Esophagus muscularis mucosa (tissue), 4 donors: ENCODE measurements at regions not wholly inside any gene's neighbourhood (a gene's known extent, or its start where the extent isn't known, plus 50 kb on each side); places are given as distances from the start of the nearest gene placed in this dataset.
"Not testable (repeated sequence)": the region's sequence is repeated elsewhere in the genome, so short reads cannot be mapped to it uniquely, and the experiment has no call there.

Source experiments
- DNase-seq: peaks from one replicate; pipeline ENCODE4 v3.0.0-alpha.2; 2017; ENCODE audit errors: extremely low spot score
- H3K27ac ChIP-seq, 4 donors: fragments of 200-600 bp; sonication (generic); replicated peaks in 1 of 4; 1 replicate in 3 of 4; 2 replicates in 1 of 4; pipeline ENCODE4 v1.5.1; 2016 to 2019; ENCODE audit warnings: mild to moderate bottlenecking in 1 of 4
- H3K27me3 ChIP-seq, 4 donors: fragments of 200-600 bp; sonication (generic); one replicate each; pipeline versions ENCODE4 v1.5.1 to v1.6.0; 2016 to 2019
- H3K36me3 ChIP-seq, 4 donors: fragments of 200-600 bp; sonication (generic); one replicate each; pipeline ENCODE4 v1.5.1; 2016 to 2019
- H3K4me1 ChIP-seq, 4 donors: fragments of 200-600 bp; sonication (generic); one replicate each; pipeline ENCODE4 v1.5.1; 2016 to 2019
- H3K4me3 ChIP-seq, 4 donors: fragments of 200-600 bp; sonication (generic); 1 replicate in 2 of 4; 2 replicates in 2 of 4; pipeline ENCODE4 v1.5.1; 2016 to 2019; ENCODE audit warnings: mild to moderate bottlenecking in 4 of 4, moderate library complexity in 1 of 4
- H3K9me3 ChIP-seq, 4 donors: fragments of 200-600 bp; sonication (generic); 1 replicate in 3 of 4; 2 replicates in 1 of 4; pipeline ENCODE4 v1.5.1; 2016 to 2019
- EP300 ChIP-seq: sonication (generic); formaldehyde crosslinking; IDR thresholded peaks from one replicate; pipeline ENCODE4 v1.6.1; 2017; ENCODE audit warnings: antibody characterized with exemption
- POLR2A ChIP-seq: fragments of 450-650 bp; IDR thresholded peaks from one replicate; pipeline ENCODE4 v1.6.1; 2017; ENCODE audit warnings: antibody characterized with exemption, moderate library complexity, mild to moderate bottlenecking, low read depth
- POLR2AphosphoS5 ChIP-seq, 2 donors: sonication (generic); formaldehyde crosslinking; IDR thresholded peaks; one replicate each; pipeline ENCODE4 v1.6.1; 2017; ENCODE audit warnings: antibody characterized with exemption in 2 of 2
- WGBS: methylation state at CpG from one replicate; pipeline ENCODE4 v1.1.5; 2018; 5-methylcytosine and 5-hydroxymethylcytosine counted together
- intact Hi-C: fragments of 100-400 bp; cut with DNase I; formaldehyde crosslinking; loops from one replicate; pipeline ENCODE4 v1.15.1; 2023
- TF ChIP-seq, protein P1 (sequence below), 3 experiments: fragments of 200-600 bp in 2 of 3; fragments of 450-650 bp in 1 of 3; sonication (generic) in 2 of 3; IDR thresholded peaks; one replicate each; pipeline ENCODE4 v1.5.1; 2017 to 2019; ENCODE audit warnings: antibody characterized with exemption in 3 of 3, mild to moderate bottlenecking in 2 of 3, moderate library complexity in 1 of 3

DNA sequence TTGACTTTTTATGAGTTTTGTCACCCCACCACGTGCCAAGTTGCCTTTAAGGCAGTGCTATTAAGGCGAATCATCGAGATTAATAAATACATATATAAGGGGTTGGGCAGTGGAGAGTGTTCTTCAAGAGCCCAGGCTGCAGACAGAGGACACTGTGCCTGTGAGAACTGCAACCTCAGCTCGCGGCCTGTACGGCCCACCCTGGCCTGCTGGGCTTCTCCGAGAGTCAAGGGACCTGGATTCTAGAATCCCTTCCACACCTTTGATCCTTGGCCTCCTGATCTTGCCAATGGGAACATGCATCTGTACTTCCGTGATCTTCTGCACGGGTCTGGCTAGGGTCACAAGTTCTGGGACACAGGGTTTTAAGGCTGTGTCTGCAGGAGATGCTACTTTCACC lies 54.5 kb downstream of the IRX5 start:
- Histone ChIP-seq H3K27ac (no peak overlapping the region), H3K4me3 (no peak overlapping the region), H3K27me3 (peaks cover 0 to 10% (median 0%) of the 10 kb centered on the region in 4 donors), H3K4me1 (peaks cover 0 to 7% (median 0%) of the 10 kb centered on the region in 4 donors), H3K9me3 (no peaks in the 10 kb centered on the region), H3K36me3 (no peaks in the 10 kb centered on the region)
- TF ChIP-seq EP300 = no peak
- TF ChIP-seq POLR2A = no peak
- no peak for TF ChIP-seq POLR2AphosphoS5 (IDR thresholded peaks at IDR 0.05)
- TF ChIP-seq, protein P1, sequence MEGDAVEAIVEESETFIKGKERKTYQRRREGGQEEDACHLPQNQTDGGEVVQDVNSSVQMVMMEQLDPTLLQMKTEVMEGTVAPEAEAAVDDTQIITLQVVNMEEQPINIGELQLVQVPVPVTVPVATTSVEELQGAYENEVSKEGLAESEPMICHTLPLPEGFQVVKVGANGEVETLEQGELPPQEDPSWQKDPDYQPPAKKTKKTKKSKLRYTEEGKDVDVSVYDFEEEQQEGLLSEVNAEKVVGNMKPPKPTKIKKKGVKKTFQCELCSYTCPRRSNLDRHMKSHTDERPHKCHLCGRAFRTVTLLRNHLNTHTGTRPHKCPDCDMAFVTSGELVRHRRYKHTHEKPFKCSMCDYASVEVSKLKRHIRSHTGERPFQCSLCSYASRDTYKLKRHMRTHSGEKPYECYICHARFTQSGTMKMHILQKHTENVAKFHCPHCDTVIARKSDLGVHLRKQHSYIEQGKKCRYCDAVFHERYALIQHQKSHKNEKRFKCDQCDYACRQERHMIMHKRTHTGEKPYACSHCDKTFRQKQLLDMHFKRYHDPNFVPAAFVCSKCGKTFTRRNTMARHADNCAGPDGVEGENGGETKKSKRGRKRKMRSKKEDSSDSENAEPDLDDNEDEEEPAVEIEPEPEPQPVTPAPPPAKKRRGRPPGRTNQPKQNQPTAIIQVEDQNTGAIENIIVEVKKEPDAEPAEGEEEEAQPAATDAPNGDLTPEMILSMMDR (IDR thresholded peaks at IDR 0.05) = no peak
- no peak for DNase-seq
- 79% methylated on average over 9 of the region's 9 CpGs for WGBS
- intact Hi-C loops = no loop called here

- H3K4me1 ChIP-seq = peaks cover 0 to 7% (median 0%) of the 10 kb centered on the region in 4 donors
- peaks cover 0 to 10% (median 0%) of the 10 kb centered on the region in 4 donors for H3K27me3 ChIP-seq
- no peak for DNase-seq
- H3K4me3 ChIP-seq = no peak overlapping the region
- WGBS = 75% methylated on average over 3 of the region's 3 CpGs
- intact Hi-C loops = no loop called here
- no peaks in the 10 kb centered on the region for H3K36me3 ChIP-seq
- no peak overlapping the region for H3K27ac ChIP-seq
- TF ChIP-seq, protein P1 (IDR thresholded peaks at IDR 0.05) = no peak
- TF ChIP-seq EP300 (no peak), POLR2AphosphoS5 (IDR thresholded peaks at IDR 0.05) (no peak), POLR2A (no peak)
- H3K9me3 ChIP-seq = no peaks in the 10 kb centered on the region
Observed at GRCh38 chr16:54985668-54986067, 55.0 kb downstream of the IRX5 start.

DNA sequence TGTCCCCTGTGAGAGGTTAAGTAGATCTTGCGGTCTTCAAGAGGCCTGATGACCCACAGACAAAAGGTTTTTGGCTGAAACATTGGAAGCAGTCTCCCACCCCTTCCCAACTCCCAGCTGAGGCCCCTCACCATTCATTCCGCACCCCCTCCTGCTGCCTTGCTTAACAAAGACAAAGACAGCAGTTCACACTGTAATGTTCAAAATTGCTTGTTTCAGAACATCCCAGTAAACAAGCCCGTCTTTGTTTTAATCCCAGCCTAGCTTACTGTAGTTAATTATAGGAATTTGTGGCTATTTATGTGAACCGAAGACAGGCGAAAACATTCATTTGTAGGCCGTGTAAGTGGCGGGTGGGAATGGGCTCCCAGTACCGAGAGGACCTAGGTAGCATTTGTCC lies 55.7 kb downstream of the IRX5 start:
- H3K27me3 ChIP-seq = peaks cover 0 to 10% (median 0%) of the 10 kb centered on the region in 4 donors
- no peak for TF ChIP-seq POLR2AphosphoS5 (IDR thresholded peaks at IDR 0.05)
- TF ChIP-seq, protein P1 (IDR thresholded peaks at IDR 0.05) = no peak
- no peak for TF ChIP-seq EP300
- no peak for TF ChIP-seq POLR2A
- 82% methylated on average over 8 of the region's 8 CpGs for WGBS

GRCh38 chr16:54987081-54987480 lies 56.4 kb downstream of the IRX5 start:
- H3K4me3 ChIP-seq = no peak overlapping the region
- no peaks in the 10 kb centered on the region for H3K36me3 ChIP-seq
- peaks cover 0 to 7% (median 0%) of the 10 kb centered on the region in 4 donors for H3K4me1 ChIP-seq
- intact Hi-C loops = no loop called here
- DNase-seq = no peak
- peaks cover 0 to 15% (median 0%) of the 10 kb centered on the region in 4 donors for H3K27me3 ChIP-seq
- H3K27ac ChIP-seq = no peak overlapping the region
- TF ChIP-seq POLR2A = no peak
- TF ChIP-seq, protein P1 (IDR thresholded peaks at IDR 0.05) = no peak
- TF ChIP-seq POLR2AphosphoS5 (IDR thresholded peaks at IDR 0.05) = no peak
- TF ChIP-seq EP300 = no peak
- no peaks in the 10 kb centered on the region for H3K9me3 ChIP-seq
- 48% methylated on average over 5 of the region's 14 CpGs for WGBS

More for the DNA sequence above, 55.7 kb downstream of the IRX5 start:
- intact Hi-C loops = no loop called here
- Histone ChIP-seq H3K27ac (no peak overlapping the region), H3K9me3 (no peaks in the 10 kb centered on the region), H3K4me1 (peaks cover 0 to 7% (median 0%) of the 10 kb centered on the region in 4 donors), H3K36me3 (no peaks in the 10 kb centered on the region), H3K4me3 (no peak overlapping the region)
- no peak for DNase-seq

DNA sequence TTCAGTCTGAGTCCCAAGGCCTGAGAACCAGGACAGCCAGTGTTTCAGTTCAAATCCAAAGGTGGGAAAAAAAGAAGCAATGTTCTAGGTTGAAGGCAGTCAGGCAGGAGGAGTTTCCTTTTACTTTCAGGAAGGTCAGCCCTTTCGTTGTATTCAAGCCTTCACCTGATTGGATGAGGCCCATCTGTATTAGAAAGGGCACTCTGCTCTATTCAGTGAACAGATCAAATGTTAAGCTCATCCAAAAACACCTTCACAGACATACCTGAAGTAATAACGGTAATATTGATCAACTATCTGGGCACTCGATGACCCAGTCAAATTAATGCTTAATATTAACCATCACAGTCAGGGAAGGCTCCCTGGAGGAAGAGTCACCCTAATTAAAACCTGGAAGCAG lies 60.9 kb downstream of the IRX5 start:
- intact Hi-C loops = no loop called here
- Histone ChIP-seq H3K4me1 (no peaks in the 10 kb centered on the region), H3K27me3 (peaks cover 0 to 32% (median 2%) of the 10 kb centered on the region in 4 donors), H3K9me3 (no peaks in the 10 kb centered on the region), H3K27ac (no peak overlapping the region), H3K4me3 (no peak overlapping the region), H3K36me3 (no peaks in the 10 kb centered on the region)
- WGBS = 79% methylated on average over 3 of the region's 3 CpGs
- no peak for DNase-seq
- no peak for TF ChIP-seq EP300
- TF ChIP-seq, protein P1 (IDR thresholded peaks at IDR 0.05) = no peak
- no peak for TF ChIP-seq POLR2A
- TF ChIP-seq POLR2AphosphoS5 (IDR thresholded peaks at IDR 0.05) = no peak

GRCh38 chr16:54991946-54992345 lies 61.3 kb downstream of the IRX5 start:
- intact Hi-C loops, H3K36me3 ChIP-seq, H3K4me1 ChIP-seq, H3K4me3 ChIP-seq, H3K27ac ChIP-seq, DNase-seq, H3K9me3 ChIP-seq: not testable (repeated sequence)
- 91% methylated on average over 4 of the region's 4 CpGs for WGBS
- peaks cover 0 to 33% (median 2%) of the 10 kb centered on the region in 4 donors for H3K27me3 ChIP-seq
